IMR-90 (cell line): ENCODE measurements at regions not wholly inside any gene's neighbourhood (a gene's known extent, or its start where the extent isn't known, plus 50 kb on each side); places are given as distances from the start of the nearest gene placed in this dataset.

Source experiments
- ATAC-seq: fragments of 200-7000 bp; cut with Tn5 transposase; 2 replicates; pipeline ENCODE4 v1.9.1; 2020; ENCODE audit warnings: low read depth, mild to moderate bottlenecking, moderate library complexity
- BruUV-seq: library from RNA; stranded (reverse); fragments of 400-500 nt; replicated peaks from 2 replicates; lab custom pipeline; 2021; lab: Mats Ljungman, UMichigan
- CTCF ChIA-PET: fragments of 300-600 bp; formaldehyde crosslinking; extraction: SDS; loops from one replicate; lab custom pipeline; 2021; ENCODE audit warnings: antibody characterized with exemption; lab: Yijun Ruan, JAX
- POLR2A ChIA-PET: fragments of 300-600 bp; sonication (Branson Sonifier 250); formaldehyde crosslinking; loops from one replicate; lab custom pipeline; 2022; ENCODE audit warnings: antibody characterized with exemption; ENCODE audit not compliant: unreplicated experiment; lab: Charles Lee
- DNase-seq: peaks from one replicate; pipeline ENCODE4 v3.0.0; 2013
- H2AFZ ChIP-seq: replicated peaks from 2 replicates; pipeline ENCODE3; 2013; ENCODE audit warnings: low read length, mild to moderate bottlenecking; ENCODE audit not compliant: poor library complexity
- H2AK5ac ChIP-seq: 2 replicates; pipeline ENCODE4 v1.6.1; 2013; ENCODE audit warnings: low read depth, low read length, inconsistent platforms
- H2AK9ac ChIP-seq: replicated peaks from 2 replicates; pipeline ENCODE3; 2013; ENCODE audit warnings: mild to moderate bottlenecking, low read depth, low read length, moderate library complexity; ENCODE audit not compliant: poor library complexity
- H2BK120ac ChIP-seq: 2 replicates; pipeline ENCODE4 v1.6.1; 2013; ENCODE audit warnings: low read depth, low read length, inconsistent platforms
- H2BK15ac ChIP-seq: 3 replicates; pipeline ENCODE4 v1.6.1; 2013; ENCODE audit warnings: low read depth, low read length, inconsistent platforms
- H2BK20ac ChIP-seq: 2 replicates; pipeline ENCODE4 v1.6.1; 2013; ENCODE audit warnings: low read depth, mild to moderate bottlenecking, inconsistent platforms, low read length, moderate library complexity
- H2BK5ac ChIP-seq: 2 replicates; pipeline ENCODE4 v1.6.1; 2013; ENCODE audit warnings: mild to moderate bottlenecking, low read depth, low read length, inconsistent platforms; ENCODE audit not compliant: poor library complexity, severe bottlenecking
- H3K14ac ChIP-seq: replicated peaks from 2 replicates; pipeline ENCODE4 v1.6.1; 2013; ENCODE audit warnings: low read depth, low read length, inconsistent platforms
- H3K18ac ChIP-seq: 2 replicates; pipeline ENCODE4 v1.6.1; 2013; ENCODE audit warnings: low read depth, low read length, control low read depth
- H3K23ac ChIP-seq: 2 replicates; pipeline ENCODE4 v1.6.1; 2013; ENCODE audit warnings: low read depth, low read length, inconsistent platforms
- H3K27ac ChIP-seq: 2 replicates; pipeline ENCODE4 v1.5.1; 2013; ENCODE audit warnings: mild to moderate bottlenecking, control low read depth, low read length; ENCODE audit not compliant: insufficient read depth
- H3K27me3 ChIP-seq: 2 replicates; pipeline ENCODE4 v1.6.1; 2013; ENCODE audit warnings: low read length; ENCODE audit not compliant: control insufficient read depth, insufficient read depth
- H3K36me3 ChIP-seq: 2 replicates; pipeline ENCODE4 v1.6.1; 2013; ENCODE audit warnings: low read length, mixed read lengths; ENCODE audit not compliant: control insufficient read depth, insufficient read depth
- H3K4ac ChIP-seq: 2 replicates; pipeline ENCODE4 v1.6.1; 2013; ENCODE audit warnings: low read depth, low read length, inconsistent platforms
- H3K4me1 ChIP-seq: 2 replicates; pipeline ENCODE4 v1.6.1; 2013; ENCODE audit warnings: low read length, mixed read lengths; ENCODE audit not compliant: control insufficient read depth, insufficient read depth
- H3K4me2 ChIP-seq: 2 replicates; pipeline ENCODE4 v1.6.1; 2013; ENCODE audit warnings: low read depth, mild to moderate bottlenecking, control low read depth, low read length, moderate library complexity
- H3K4me3 ChIP-seq: 2 replicates; pipeline ENCODE4 v1.5.1; 2013; ENCODE audit warnings: low read depth, mild to moderate bottlenecking, control low read depth, low read length, moderate library complexity; ENCODE audit not compliant: insufficient read depth
- H3K56ac ChIP-seq: 2 replicates; pipeline ENCODE4 v1.6.1; 2013; ENCODE audit warnings: low read length, inconsistent platforms; ENCODE audit not compliant: insufficient read depth; ENCODE audit errors: extremely low read depth
- H3K79me1 ChIP-seq, 2 experiments: 2 replicates each; pipeline ENCODE4 v1.6.1; 2013; ENCODE audit warnings: low read length in 2 of 2, inconsistent platforms in 1 of 2, low read depth in 1 of 2
- H3K9ac ChIP-seq: 2 replicates; pipeline ENCODE4 v1.6.1; 2013; ENCODE audit warnings: low read depth, low read length, control low read depth
- H3K9me1 ChIP-seq: 2 replicates; pipeline ENCODE4 v1.6.1; 2013; ENCODE audit warnings: low read length, inconsistent platforms; ENCODE audit not compliant: insufficient read depth
- H3K9me3 ChIP-seq: 2 replicates; pipeline ENCODE4 v1.6.1; 2013; ENCODE audit warnings: low read length; ENCODE audit not compliant: control insufficient read depth, insufficient read depth
- H4K20me1 ChIP-seq: 2 replicates; pipeline ENCODE4 v1.6.1; 2013; ENCODE audit warnings: low read length, inconsistent platforms; ENCODE audit not compliant: insufficient read depth
- H4K5ac ChIP-seq: 2 replicates; pipeline ENCODE4 v1.6.1; 2013; ENCODE audit warnings: mild to moderate bottlenecking, low read depth, low read length, control low read depth
- H4K8ac ChIP-seq, 2 experiments: 2 replicates each; pipeline ENCODE4 v1.6.1; 2013; ENCODE audit warnings: low read depth in 2 of 2, low read length in 2 of 2, control low read depth in 1 of 2, inconsistent platforms in 1 of 2
- H4K91ac ChIP-seq: 2 replicates; pipeline ENCODE4 v1.6.1; 2013; ENCODE audit warnings: low read depth, low read length, inconsistent platforms; ENCODE audit not compliant: insufficient read depth
- BHLHE40 ChIP-seq: fragments of 150-350 bp; IDR thresholded peaks from 2 replicates; pipeline ENCODE4 v1.6.1; 2016; ENCODE audit warnings: mild to moderate bottlenecking, low read depth, low read length
- CEBPB ChIP-seq: IDR thresholded peaks from 2 replicates; pipeline ENCODE4 v1.6.1; 2012; ENCODE audit warnings: low read depth, low read length, improper control_type of control experiment
- CHD1 ChIP-seq: IDR thresholded peaks from 2 replicates; pipeline ENCODE4 v1.6.1; 2012; ENCODE audit warnings: low read depth, low read length, improper control_type of control experiment
- CTCF ChIP-seq: conservative IDR thresholded peaks from 2 replicates; pipeline ENCODE4 v1.5.1; 2012; ENCODE audit warnings: mild to moderate bottlenecking, low read depth, low read length, improper control_type of control experiment
- ELK1 ChIP-seq: fragments of 150-350 bp; IDR thresholded peaks from 2 replicates; pipeline ENCODE4 v1.6.1; 2016; ENCODE audit warnings: low read depth, mild to moderate bottlenecking, low read length, moderate library complexity, borderline replicate concordance
- FOS ChIP-seq: fragments of 150-350 bp; IDR thresholded peaks from 2 replicates; pipeline ENCODE4 v1.6.1; 2016; ENCODE audit warnings: low read depth, low read length
- MAFK ChIP-seq: IDR thresholded peaks from 2 replicates; pipeline ENCODE4 v1.6.1; 2012; ENCODE audit warnings: low read depth, low read length, improper control_type of control experiment
- MAZ ChIP-seq: IDR thresholded peaks from 2 replicates; pipeline ENCODE4 v1.6.1; 2012; ENCODE audit warnings: low read depth, mild to moderate bottlenecking, low read length, improper control_type of control experiment, moderate library complexity, borderline replicate concordance
- MXI1 ChIP-seq: IDR thresholded peaks from 2 replicates; pipeline ENCODE4 v1.6.1; 2012; ENCODE audit warnings: low read depth, mild to moderate bottlenecking, low read length, moderate library complexity, borderline replicate concordance
- NFE2L2 ChIP-seq: fragments of 150-350 bp; IDR thresholded peaks from 2 replicates; pipeline ENCODE4 v1.6.1; 2016; ENCODE audit warnings: low read depth, mild to moderate bottlenecking, low read length
- POLR2A ChIP-seq: IDR thresholded peaks from 2 replicates; pipeline ENCODE4 v1.6.1; 2012; ENCODE audit warnings: mild to moderate bottlenecking, low read depth, low read length
- RAD21 ChIP-seq: IDR thresholded peaks from 2 replicates; pipeline ENCODE4 v1.6.1; 2012; ENCODE audit warnings: low read length, improper control_type of control experiment
- RCOR1 ChIP-seq: IDR thresholded peaks from 2 replicates; pipeline ENCODE4 v1.6.1; 2012; ENCODE audit warnings: mild to moderate bottlenecking, low read length, improper control_type of control experiment; ENCODE audit not compliant: insufficient replicate concordance
- RFX5 ChIP-seq: IDR thresholded peaks from 2 replicates; pipeline ENCODE4 v1.8.0; 2012; ENCODE audit warnings: low read depth, mild to moderate bottlenecking, low read length, moderate library complexity
- SMC3 ChIP-seq: fragments of 150-350 bp; IDR thresholded peaks from 2 replicates; pipeline ENCODE4 v1.6.1; 2016; ENCODE audit warnings: low read depth, mild to moderate bottlenecking, antibody characterized with exemption, low read length, moderate library complexity
- WGBS, 2 experiments: methylation state at CpG; one replicate each; pipeline versions ENCODE4 v1.1.5 to v1.1.7; 2013; ENCODE audit warnings: missing lambda C conversion rate in 2 of 2; ENCODE audit not compliant: insufficient read length in 1 of 2; ENCODE audit errors: extremely low coverage in 2 of 2; 5-methylcytosine and 5-hydroxymethylcytosine counted together
- dilution Hi-C: fragments of 300-500 bp; cut with HindIII; formaldehyde crosslinking; loops from one replicate; pipeline ENCODE4 v1.14.3; 2018; ENCODE audit warnings: low sequenced_read_pairs; ENCODE audit not compliant: unreplicated experiment
- in situ Hi-C: fragments of 300-500 bp; cut with MboI; formaldehyde crosslinking; loops from 3 replicates; pipeline ENCODE4 v1.14.3; 2019; ENCODE audit warnings: low sequenced_read_pairs, inconsistent platforms, mixed read lengths
- intact Hi-C: fragments of 100-400 bp; cut with micrococcal nuclease; formaldehyde crosslinking; loops from 2 replicates; pipeline ENCODE4 v1.10.0; 2022
- TF ChIP-seq, protein P1 (sequence below): fragments of 150-350 bp; IDR thresholded peaks from 2 replicates; pipeline ENCODE4 v1.6.1; 2017; ENCODE audit warnings: mild to moderate bottlenecking, antibody characterized with exemption, low read length, low read depth

DNA sequence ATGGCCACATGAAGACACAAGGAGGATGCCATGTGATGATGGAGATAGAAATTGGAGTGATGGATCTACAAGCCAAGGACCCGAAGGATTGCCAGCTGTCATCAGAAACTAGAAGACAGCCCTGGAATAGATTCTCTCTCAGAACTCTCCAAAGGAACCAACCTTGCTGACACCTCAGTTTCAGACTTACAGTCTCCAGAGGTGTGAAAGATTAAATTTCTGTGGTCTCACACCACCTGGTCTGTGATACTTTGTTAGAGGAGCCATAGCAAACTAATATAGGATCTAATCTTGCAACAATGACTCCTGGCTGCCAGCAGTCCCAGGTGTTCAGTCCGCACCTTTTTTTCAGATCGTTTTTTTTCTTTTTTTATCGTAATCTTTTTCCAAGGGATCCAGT is 647.3 kb upstream of the GHITM start:
- Histone ChIP-seq H2AK9ac (no peak overlapping the region), H3K18ac (no peak overlapping the region), H2BK120ac (no peak overlapping the region), H3K27ac (no peak overlapping the region), H3K56ac (no peak overlapping the region), H2AK5ac (no peak overlapping the region), H2BK20ac (no peak overlapping the region), H3K9me3 (peaks cover 2% of the 10 kb centered on the region; the same call in 1 of the 2 replicates), H3K9me1 (no peaks in the 10 kb centered on the region), H3K23ac (no peak overlapping the region), H3K4me3 (no peak overlapping the region), H3K27me3 (no peaks in the 10 kb centered on the region), H4K20me1 (no peaks in the 10 kb centered on the region), H2AFZ (no peak overlapping the region), H4K5ac (no peak overlapping the region), H3K4ac (no peak overlapping the region), H4K91ac (no peak overlapping the region), H2BK5ac (no peak overlapping the region), H3K4me1 (no peaks in the 10 kb centered on the region), H2BK15ac (no peak overlapping the region), H3K4me2 (no peak overlapping the region), H3K14ac (no peak overlapping the region), H3K36me3 (no peaks in the 10 kb centered on the region), H3K79me1 (no peaks in the 10 kb centered on the region), H3K9ac (no peak overlapping the region), H4K8ac (no peak overlapping the region)
- WGBS, 2 experiments, result no CpG with 5 or more reads among the region's 4 CpGs
- ATAC-seq (no peak), DNase-seq (no peak)
- intact Hi-C loops (no loop called here), dilution Hi-C loops (no loop called here), in situ Hi-C loops (no loop called here)
- CTCF ChIA-PET, result no interaction called here
- TF ChIP-seq SMC3 (no peak), FOS (no peak), RAD21 (no peak), CEBPB (no peak), CHD1 (no peak), CTCF (no peak), ELK1 (no peak), MXI1 (no peak), POLR2A (no peak), NFE2L2 (no peak), RCOR1 (no peak), MAFK (no peak), MAZ (no peak), BHLHE40 (no peak), RFX5 (no peak)
- TF ChIP-seq, protein P1, sequence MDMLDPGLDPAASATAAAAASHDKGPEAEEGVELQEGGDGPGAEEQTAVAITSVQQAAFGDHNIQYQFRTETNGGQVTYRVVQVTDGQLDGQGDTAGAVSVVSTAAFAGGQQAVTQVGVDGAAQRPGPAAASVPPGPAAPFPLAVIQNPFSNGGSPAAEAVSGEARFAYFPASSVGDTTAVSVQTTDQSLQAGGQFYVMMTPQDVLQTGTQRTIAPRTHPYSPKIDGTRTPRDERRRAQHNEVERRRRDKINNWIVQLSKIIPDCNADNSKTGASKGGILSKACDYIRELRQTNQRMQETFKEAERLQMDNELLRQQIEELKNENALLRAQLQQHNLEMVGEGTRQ, result no peak
- POLR2A ChIA-PET, result no interaction called here
- no TSS peak for BruUV-seq
